ENCODE measurements at regions not wholly inside any gene's neighbourhood (a gene's known extent, or its start where the extent isn't known, plus 50 kb on each side); places are given as distances from the start of the nearest gene placed in this dataset.

DNA sequence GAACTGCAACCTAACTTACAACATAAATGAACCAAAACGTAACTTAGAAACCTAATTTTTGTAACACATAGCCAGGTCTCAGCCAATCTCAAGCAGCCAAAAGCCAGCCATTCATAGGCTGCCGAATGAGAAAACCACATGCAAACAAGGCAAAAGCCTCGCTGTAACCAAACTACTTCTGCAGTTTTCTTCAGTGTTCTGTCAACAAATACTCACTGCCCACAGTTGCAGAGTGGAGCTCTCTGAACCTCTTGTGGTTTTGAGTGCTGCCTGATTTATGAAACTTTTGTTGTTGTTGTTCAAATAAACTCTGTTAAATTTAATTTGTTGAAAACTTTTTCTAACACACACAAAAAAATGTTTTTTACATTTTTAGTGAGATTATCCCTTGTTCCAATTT is 251.2 kb downstream of the PAPSS1 start:
- no peak overlapping the region for H3K4me3 ChIP-seq (ENCODE audit: low read depth, low read length)
- no peaks in the 10 kb centered on the region for H3K36me3 ChIP-seq (ENCODE audit: control insufficient read depth, insufficient read depth, low read length)
- TF ChIP-seq, protein P1, sequence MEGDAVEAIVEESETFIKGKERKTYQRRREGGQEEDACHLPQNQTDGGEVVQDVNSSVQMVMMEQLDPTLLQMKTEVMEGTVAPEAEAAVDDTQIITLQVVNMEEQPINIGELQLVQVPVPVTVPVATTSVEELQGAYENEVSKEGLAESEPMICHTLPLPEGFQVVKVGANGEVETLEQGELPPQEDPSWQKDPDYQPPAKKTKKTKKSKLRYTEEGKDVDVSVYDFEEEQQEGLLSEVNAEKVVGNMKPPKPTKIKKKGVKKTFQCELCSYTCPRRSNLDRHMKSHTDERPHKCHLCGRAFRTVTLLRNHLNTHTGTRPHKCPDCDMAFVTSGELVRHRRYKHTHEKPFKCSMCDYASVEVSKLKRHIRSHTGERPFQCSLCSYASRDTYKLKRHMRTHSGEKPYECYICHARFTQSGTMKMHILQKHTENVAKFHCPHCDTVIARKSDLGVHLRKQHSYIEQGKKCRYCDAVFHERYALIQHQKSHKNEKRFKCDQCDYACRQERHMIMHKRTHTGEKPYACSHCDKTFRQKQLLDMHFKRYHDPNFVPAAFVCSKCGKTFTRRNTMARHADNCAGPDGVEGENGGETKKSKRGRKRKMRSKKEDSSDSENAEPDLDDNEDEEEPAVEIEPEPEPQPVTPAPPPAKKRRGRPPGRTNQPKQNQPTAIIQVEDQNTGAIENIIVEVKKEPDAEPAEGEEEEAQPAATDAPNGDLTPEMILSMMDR (IDR thresholded peaks at IDR 0.05; ENCODE audit: insufficient read depth, low read length, severe bottlenecking), result no peak
- no peaks in the 10 kb centered on the region for H3K27me3 ChIP-seq (ENCODE audit: control insufficient read depth, insufficient read depth, low read length)
- DNase-seq (ENCODE audit: low read depth) (no peak), FAIRE-seq (no peak)

GRCh38 chr4:107468156-107468555 is 251.9 kb downstream of the PAPSS1 start:
- DNase-seq (ENCODE audit: low read depth), result no peak
- TF ChIP-seq, protein P1 (IDR thresholded peaks at IDR 0.05; ENCODE audit: insufficient read depth, low read length, severe bottlenecking), result no peak

DNA sequence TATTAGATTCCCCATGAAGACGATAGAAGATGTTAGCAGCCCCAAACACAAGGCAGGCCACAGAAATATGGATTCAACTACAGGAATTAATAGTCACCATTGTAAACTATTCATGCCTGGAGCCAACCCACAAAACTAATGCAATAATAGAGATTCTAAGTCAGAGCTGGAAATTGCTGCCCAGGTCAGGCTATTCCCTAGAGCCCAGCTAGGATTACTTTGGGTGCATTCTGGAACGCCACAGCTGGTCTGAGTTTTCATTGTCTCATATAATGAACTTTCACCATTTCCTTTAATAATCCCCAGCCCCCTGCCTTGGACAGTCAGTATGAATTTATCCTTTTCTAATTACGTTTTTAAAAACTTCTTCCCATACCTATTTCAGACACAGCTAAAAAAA is 252.6 kb downstream of the PAPSS1 start:
- FAIRE-seq (no peak), DNase-seq (ENCODE audit: low read depth) (no peak)
- H3K27me3 ChIP-seq (ENCODE audit: control insufficient read depth, insufficient read depth, low read length), result no peaks in the 10 kb centered on the region
- H3K4me3 ChIP-seq (ENCODE audit: low read depth, low read length), result no peak overlapping the region
- no peaks in the 10 kb centered on the region for H3K36me3 ChIP-seq (ENCODE audit: control insufficient read depth, insufficient read depth, low read length)
- TF ChIP-seq, protein P1 (IDR thresholded peaks at IDR 0.05; ENCODE audit: insufficient read depth, low read length, severe bottlenecking), result no peak

More at GRCh38 chr4:107468156-107468555, 251.9 kb downstream of the PAPSS1 start:
- H3K36me3 ChIP-seq (ENCODE audit: control insufficient read depth, insufficient read depth, low read length), result no peaks in the 10 kb centered on the region
- no peak overlapping the region for H3K4me3 ChIP-seq (ENCODE audit: low read depth, low read length)
- FAIRE-seq, result no peak
- no peaks in the 10 kb centered on the region for H3K27me3 ChIP-seq (ENCODE audit: control insufficient read depth, insufficient read depth, low read length)

GRCh38 chr4:107458194-107458593 is 261.8 kb downstream of the PAPSS1 start:
- FAIRE-seq (no peak), DNase-seq (ENCODE audit: low read depth) (no peak)
- Histone ChIP-seq H3K27me3 (ENCODE audit: control insufficient read depth, insufficient read depth, low read length) (no peaks in the 10 kb centered on the region), H3K36me3 (ENCODE audit: control insufficient read depth, insufficient read depth, low read length) (no peaks in the 10 kb centered on the region), H3K4me3 (ENCODE audit: low read depth, low read length) (no peak overlapping the region)
- TF ChIP-seq, protein P1 (IDR thresholded peaks at IDR 0.05; ENCODE audit: insufficient read depth, low read length, severe bottlenecking), result no peak

DNA sequence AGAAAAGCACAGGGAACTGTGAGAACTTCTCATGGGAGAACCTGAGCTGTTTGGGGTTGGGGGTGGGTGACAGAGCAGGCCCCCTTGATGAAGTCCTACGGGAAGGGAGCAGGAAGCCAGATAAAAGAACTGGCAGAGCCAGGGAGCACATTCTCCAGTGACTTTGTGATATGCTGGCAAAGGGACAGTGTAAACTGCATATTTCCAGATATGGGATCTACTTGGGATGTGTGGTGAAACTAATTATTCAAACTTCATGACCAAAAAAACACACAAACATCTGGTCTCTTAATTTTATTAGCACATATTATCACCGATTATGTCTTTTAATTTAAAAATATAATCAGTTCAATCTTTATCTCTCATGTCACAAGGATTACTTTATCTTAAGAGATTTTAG is 266.0 kb downstream of the PAPSS1 start:
- Histone ChIP-seq H3K36me3 (ENCODE audit: control insufficient read depth, insufficient read depth, low read length) (no peaks in the 10 kb centered on the region), H3K4me3 (ENCODE audit: low read depth, low read length) (no peak overlapping the region), H3K27me3 (ENCODE audit: control insufficient read depth, insufficient read depth, low read length) (no peaks in the 10 kb centered on the region)
- FAIRE-seq, result no peak
- DNase-seq (ENCODE audit: low read depth), result no peak
- TF ChIP-seq, protein P1 (IDR thresholded peaks at IDR 0.05; ENCODE audit: insufficient read depth, low read length, severe bottlenecking), result no peak
